HUDEP-2 (cell line): ENCODE measurements at regions not wholly inside any gene's neighbourhood (a gene's known extent, or its start where the extent isn't known, plus 50 kb on each side); places are given as distances from the start of the nearest gene placed in this dataset.

Experiments used
- DNase-seq, 76 experiments: peaks; one replicate each; lab custom pipeline; 2025; ENCODE audit not compliant: unreplicated experiment in 76 of 76; lab: John Stamatoyannopoulos, UW

DNA sequence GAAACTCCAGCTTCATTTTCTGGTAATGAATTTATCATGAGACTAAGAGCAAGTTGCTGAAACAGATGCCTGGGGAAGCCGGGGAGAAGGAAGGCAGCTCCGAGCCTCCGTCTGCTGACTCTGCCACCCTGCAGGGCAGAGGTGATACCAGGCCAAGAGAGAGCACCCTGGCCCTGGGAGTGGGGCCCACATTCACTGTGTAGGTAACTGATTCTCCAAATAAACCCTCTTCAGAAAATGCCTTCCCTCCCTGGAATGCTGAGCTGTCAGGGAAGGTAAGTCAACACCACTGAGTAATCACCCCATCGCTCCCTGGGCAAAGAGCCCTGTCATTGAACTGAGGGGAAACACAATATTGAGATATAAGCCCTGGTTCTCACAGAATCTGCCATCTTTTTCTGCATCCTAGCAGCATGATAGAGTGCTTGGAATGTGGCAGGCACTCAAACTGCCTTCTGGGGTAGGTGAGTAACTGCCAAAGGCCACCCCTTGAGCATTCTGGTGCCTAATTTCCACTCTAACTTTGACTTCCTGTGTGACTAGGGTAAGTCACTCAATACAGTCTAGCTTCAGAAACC, 147.6 kb downstream of the SPATA19 start:
- no peak for DNase-seq

DNA sequence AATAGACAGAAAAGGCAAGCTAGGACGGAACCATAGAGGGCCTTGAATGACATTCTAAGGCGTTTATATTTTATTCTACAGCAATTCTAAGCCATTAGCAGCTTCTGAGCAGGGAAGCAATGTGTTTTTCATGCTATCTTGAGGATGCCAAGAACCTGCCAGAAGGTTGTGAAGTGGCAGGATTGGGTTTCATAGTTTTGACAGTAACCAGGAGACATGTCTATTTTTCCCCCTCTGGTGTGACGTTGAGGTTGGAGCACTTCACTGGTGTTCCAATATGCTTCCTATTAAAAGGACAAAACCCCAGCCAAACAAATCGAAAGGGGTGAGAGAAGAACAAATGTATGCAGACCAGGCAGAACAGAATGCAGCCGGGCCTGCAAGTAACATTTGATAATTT, 148.2 kb downstream of the SPATA19 start:
- DNase-seq = no peak

DNA sequence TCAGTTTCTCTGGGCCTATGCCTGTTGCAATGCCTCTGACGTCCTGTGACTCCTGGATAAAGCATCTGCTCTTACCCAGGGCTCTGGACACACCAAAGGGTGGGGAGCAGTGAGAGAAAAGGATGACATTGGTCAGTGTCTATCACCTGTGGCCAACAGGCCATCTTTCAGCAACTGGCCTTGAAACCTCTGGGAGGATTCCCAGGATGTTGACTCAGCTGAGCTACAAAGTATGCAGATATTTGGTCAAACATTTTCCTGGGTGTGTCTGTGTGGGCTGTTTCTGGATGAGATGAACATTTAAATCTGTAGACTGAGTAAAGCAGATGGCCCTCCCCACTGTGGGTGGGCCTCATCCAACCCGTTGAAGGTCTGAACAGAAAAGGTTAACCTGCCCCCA, 149.9 kb downstream of the SPATA19 start:
- DNase-seq = no peak

- DNase-seq = no peak
Observed at GRCh38 chr11:133694701-133695100, 150.6 kb downstream of the SPATA19 start.

- DNase-seq = no peak
Observed at GRCh38 chr11:133693110-133693509, 152.2 kb downstream of the SPATA19 start.

- no peak for DNase-seq
Observed at GRCh38 chr11:133692126-133692934, 153.0 kb downstream of the SPATA19 start.

DNA sequence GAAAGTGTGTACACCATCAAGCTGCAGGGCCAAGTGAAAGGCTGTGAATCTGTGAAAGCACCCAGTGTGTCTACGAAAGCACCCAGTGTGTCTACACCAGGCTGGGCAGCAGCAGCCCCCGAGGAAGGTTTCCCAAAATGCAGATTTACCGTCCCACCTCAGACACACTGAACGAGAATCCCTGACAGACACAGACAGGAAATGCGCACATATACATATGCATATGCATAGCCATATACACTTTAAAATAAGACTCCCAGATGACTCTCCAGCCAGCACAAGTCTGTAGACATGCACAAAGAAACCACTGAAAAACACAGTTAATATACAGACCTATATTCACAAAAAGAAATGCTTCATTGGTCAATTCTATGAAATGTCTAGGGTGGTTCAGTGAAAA, 155.5 kb upstream of the OPCML start:
- DNase-seq = no peak

- no peak for DNase-seq
Observed at GRCh38 chr11:133681901-133682300, 149.6 kb upstream of the OPCML start.

GRCh38 chr11:133679896-133680295, 147.6 kb upstream of the OPCML start:
- DNase-seq = no peak

DNA sequence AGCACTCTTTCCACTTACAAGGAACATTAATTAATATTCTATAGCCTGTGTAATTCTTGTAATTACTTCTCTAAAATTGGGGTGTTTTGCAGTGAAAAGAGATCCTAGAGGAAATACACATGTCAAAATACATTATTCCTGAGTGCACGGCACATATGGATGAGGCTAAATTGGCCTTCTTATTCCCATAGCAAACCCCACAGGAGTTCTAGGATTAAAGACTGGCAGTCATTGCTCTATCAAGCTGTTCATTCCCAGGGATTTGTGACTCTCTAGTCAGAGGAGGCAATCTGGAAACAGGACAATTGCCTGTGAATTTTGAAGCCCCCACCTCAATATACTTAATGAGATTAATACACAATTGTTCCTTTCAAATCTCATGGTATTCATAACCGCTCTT, 145.9 kb upstream of the OPCML start:
- DNase-seq = no peak

GRCh38 chr11:133677387-133677786, 145.1 kb upstream of the OPCML start:
- no peak for DNase-seq

- no peak for DNase-seq
Observed at GRCh38 chr11:133676265-133676664, 144.0 kb upstream of the OPCML start.

- no peak for DNase-seq
Observed at GRCh38 chr11:133669371-133670053, 137.2 kb upstream of the OPCML start.

GRCh38 chr11:133663135-133663985, 131.1 kb upstream of the OPCML start:
- DNase-seq = no peak

GRCh38 chr11:133661846-133662245, 129.5 kb upstream of the OPCML start:
- DNase-seq = no peak

DNA sequence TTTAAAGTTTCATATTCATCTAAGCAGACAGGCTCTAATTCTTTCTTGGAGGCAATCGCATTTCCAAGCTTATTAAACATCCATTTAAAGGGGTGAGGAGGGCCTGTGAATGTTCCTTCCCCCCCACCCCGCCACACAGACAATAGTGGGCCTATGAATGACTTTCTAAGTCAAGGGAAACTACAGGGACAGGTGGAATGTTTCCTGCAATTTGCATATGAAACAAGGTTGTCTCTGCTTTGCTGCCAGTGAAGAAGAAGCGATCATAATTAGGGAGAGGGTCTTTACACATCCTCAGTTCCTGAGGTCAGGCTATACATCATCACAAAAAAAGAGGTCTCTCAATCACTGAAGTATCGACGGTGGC, 127.9 kb upstream of the OPCML start:
- DNase-seq = no peak

- DNase-seq = no peak
Observed at GRCh38 chr11:133659538-133660201, 127.4 kb upstream of the OPCML start.

DNA sequence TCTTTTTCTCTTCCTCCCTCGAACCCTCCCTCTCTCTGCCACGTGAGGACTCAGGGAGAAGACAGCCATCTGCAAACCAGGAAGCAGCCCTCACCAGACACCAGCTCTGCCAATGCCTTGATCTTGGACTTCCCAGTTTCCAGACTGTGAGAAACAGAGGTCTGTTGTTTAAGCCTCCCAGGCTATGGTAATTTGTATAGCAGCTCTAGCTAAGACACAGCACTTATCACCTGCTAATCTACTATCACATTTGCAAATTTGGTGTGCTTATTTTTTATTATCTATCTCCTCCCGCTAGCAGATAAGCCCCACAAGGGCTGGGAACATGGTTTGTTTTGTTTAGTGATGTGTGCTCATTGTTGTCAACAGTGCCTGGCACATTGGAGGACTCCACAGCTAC, 124.8 kb upstream of the OPCML start:
- no peak for DNase-seq

DNA sequence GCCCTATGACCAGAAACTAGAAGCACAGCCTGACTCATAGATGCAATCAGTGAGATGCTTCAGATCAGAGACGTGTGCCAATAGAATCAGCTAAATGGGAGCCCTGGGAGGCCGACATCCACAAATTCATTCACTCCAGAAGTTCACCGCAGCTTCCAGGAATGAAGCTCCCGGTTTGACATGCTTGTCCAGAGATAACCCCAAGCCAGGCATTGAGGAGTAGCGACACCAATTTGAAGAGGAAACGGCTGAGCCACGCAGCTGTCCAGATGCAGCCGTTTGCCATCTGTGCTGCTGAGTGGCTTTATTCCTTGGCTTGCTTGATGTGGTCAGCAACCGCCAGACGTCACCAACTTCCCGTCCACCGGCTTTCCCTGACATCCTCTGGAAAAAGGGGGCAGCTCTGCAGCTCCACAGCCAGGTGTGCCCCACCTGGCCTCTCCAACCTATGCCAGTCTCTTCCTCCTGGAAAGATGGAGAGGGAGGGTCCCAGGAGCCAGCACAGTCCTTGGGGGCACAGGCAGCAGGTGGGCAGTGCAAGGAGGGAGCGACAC, 123.9 kb upstream of the OPCML start:
- DNase-seq = no peak

- no peak for DNase-seq
Observed at GRCh38 chr11:133654630-133655212, 122.4 kb upstream of the OPCML start.
